ENCODE measurements at regions not wholly inside any gene's neighbourhood (a gene's known extent, or its start where the extent isn't known, plus 50 kb on each side); places are given as distances from the start of the nearest gene placed in this dataset.
A peak's percentile ranks its signal among the peaks of the same experiment; 100 is the strongest.

DNA sequence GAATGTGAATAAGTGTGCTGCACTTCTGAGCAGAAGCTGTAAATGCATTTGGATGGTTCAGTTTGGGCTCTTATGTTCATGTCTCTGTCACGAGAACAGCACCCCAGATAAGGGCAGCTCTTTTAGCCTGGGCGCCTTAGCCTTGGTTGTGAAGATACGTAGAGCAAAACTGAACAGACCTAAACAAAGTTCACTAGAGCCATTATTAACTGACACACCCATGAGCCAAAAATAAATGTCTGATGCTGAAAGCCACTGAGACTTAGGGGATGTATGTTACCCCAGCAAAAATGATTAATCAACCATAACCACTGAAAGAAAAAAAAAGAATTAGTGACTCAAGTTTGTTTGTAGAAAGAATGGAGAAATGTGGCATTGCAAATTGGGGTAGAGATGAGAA, 343.4 kb downstream of the BCAT1 start:
- no peak for DNase-seq (ENCODE audit: low read depth, low spot score)

DNA sequence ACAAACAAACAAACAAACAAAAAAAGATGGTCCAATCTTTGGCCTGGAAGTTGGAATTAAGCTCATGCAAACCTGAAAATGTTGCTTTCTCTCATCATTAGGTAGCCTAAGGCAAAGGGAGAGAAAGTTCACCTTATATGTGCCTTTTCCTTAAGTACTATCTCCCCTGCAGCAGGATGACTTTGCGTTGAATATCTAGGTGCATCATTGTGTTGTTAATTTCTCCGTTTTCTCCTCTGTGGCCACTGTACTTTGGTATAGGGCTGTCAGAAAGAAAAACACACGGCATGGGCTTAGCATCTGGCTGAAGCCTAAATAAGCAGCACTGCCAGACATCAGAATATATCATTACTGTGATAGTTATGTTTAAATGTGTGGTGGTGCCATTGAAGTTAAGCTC, 345.5 kb downstream of the BCAT1 start:
- no peak for DNase-seq (ENCODE audit: low read depth, low spot score)

DNA sequence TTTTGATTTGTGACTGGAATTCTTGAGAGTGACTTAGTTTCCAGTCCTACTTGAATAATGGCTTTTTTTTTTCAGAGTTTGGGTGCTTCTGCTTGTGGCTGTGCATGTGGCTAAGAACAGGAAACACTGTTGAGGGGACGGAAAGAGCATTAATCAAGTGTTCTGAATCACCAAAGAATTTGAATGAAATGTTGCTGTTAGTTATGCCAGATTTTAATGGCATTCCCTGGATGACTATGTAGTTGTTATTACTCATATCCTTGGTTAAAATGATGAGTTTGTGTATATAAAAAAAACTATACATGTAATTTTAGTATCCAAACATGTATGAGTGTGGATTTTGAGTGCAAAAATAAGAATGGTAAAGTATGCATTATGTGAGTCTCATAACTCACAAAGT, 347.9 kb downstream of the BCAT1 start:
- DNase-seq (ENCODE audit: low read depth, low spot score), result no peak

DNA sequence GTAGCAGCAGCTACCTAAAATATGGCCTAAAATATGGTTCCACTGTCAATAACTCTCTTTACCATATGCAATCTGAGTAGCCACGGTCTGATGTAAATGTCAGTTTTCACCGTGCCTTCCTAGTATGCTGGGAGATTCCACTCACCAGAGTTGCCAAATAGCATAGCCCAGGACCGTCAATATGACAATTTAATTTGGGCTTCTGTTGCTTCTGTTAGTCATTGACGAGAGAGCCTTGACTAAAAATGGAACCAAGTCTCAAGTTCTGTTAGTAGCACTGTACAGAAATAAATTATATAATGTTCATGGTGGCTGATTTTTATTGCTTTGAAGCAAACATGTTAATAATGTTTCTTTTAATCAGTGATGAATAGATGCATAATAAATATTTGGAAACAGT, 348.4 kb downstream of the BCAT1 start:
- DNase-seq (ENCODE audit: low read depth, low spot score), result no peak

DNA sequence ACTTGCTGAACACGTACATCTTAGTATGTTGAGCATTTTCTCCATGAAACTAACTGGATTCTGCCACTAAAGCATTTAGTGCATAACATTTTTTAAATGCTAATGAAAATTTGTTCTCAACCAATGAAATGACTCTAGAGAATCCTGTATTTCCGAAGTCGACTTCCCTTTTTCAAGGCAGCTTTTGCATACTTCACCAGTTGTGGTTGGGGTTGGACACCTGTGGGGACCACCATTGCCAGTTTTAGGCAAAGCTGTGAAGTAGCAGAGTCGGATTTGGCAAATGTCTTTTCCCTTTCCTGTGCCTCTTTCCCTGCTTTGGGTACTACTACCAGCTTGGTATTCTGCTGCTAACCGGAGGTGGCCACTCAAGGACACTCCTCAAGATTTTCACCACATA, 349.2 kb downstream of the BCAT1 start:
- DNase-seq (ENCODE audit: low read depth, low spot score), result no peak

DNA sequence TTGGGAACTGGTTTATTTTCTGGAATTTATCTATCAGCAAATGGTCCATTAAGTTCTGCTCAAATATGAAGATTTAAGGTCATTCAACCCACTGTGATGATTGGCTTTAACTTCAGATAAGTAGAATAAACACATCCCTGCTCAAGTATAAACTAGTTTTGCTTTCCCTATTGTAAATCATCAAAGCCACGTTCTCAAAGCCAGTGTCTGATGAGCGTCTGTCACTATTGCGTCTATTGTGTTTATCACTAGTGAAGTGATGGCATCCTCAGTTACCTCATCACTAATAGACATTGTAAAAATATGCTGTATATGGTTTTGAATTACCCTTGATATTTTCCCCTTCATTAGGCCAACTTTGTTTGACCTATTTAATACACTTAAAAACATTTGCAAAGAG, 351.3 kb downstream of the BCAT1 start:
- DNase-seq (ENCODE audit: low read depth, low spot score), result no peak

DNA sequence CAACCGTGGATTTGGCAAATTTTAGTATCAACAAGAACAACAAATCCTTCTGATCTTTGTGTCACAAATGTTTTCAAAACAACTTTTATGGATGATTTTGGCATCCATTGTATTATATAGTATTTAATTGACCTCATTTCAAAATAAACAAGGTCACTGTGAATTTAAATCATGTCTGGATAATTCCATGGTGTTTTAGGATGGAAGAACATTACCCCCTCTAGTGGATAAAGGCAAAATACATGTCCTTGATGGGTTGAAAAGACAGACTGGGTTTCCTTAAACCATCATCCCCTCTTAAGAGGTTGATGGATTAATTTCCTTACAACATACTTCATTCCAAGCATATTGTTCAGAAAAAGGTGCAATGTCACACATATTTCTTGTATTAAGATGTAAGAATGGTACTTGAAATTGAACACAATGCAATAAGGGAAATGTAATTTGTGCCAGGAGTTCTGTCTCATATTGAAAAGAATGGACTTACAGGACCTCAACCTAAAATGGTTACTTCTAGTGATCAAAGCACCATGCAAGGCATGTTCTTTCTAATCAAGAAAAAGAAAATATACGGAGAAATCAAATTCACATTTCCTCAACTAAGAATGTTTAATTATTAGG, 352.0 kb downstream of the BCAT1 start:
- no peak for DNase-seq (ENCODE audit: low read depth, low spot score)

DNA sequence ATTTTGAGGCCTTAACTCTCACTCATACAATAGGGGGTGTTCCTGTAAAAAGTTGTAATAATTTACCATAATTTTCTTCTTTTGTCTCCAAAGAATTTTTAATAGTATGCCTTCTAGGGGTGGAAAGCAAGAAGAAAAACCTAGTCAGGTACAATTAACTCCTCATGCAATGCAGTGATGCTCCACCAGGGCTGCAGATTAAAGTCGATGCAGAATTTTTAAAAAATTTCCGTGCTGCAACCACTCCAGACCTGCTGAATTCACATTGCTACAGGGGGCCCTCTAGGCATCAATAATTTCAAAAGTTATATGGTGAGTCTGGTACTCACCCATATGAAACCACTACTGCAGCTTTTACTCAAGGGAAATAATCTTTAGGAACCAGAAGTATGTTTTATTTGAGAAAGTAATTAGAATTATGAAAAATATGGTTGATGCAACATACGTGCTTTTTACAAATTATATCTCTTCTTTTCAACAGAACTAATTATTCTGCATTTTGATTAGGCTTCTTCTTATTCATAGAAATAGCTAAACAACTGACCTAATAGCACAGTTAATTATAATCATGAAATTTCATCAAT, 353.2 kb downstream of the BCAT1 start:
- DNase-seq (ENCODE audit: low read depth, low spot score), result no peak

DNA sequence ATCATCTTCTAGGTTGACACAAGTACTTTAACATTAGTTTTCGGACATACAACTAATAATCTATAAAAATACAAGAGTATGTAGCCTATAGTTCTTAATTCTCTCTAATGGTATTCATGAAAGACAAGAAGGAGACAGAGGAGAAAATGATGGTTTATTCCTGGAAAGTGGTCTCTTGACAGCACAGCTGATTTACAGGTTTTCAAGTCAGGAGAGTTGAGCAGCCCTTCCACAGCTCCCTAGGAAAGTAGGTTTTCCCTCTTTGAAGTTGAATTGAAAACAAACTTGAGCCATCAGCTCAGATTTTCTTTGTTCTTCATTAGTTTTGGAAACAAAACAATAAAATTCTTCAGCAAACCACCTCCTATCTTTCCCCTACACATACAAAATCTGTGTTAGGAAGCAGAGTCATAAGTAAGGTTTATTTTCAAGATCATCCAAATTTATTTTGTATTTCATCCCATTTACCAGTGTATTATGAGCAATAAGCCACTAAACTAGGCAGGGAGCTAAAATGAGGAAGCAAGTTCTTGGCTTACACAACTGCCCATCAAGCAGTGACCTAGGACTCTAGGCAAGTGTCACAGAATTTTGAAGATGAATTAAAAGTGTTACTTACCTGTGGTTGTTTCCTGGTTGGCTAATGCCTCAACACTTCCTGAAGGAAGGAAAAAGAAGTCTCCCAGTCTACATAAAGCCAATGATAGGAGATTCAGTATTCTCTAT, 357.0 kb downstream of the BCAT1 start:
- DNase-seq (ENCODE audit: low read depth, low spot score), result no peak

DNA sequence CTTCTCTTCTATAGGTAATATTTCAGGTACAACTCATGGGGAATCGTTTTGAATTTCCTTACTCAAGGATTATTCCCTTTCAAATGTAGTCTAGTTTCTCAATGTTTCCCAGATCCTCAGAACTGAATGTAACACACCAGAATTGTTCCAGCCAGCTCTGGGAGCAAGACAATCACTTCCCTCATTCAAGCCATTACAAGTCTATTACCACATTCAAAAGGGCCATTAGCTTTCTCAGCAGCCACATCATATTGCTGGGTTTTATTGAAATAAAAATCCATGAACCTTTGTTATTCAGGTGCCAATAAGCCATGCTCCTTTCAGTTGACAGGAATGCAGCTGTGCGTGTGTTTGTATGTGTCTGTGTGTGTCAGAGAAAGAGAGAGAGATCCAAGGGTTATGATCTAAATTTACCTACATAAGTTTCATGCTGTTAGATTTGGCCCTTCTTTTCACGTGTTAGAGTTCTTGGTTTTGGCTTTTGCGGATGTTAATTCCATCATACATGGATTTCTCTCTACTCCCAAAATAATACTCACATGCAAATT, 357.7 kb downstream of the BCAT1 start:
- no peak for DNase-seq (ENCODE audit: low read depth, low spot score)

DNA sequence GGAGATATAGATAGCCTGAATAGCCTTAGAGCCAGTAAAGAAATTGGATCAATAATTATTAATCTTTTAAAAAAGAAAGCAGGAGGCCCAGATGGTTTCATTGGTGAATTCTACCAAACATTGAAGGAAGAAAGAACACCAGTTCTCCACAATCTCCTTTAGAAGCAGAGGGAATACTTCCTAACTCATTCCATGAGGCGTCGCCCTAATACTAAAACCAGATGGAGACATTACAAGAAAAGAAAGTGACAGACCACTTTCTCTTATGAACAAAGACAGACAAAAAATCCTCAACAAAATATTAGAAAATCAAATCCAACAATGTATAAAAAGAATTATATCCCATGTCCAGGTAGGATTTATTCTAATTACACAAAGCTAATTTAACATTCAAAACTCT, 362.6 kb downstream of the BCAT1 start:
- no peak for DNase-seq (ENCODE audit: low read depth, low spot score)

DNA sequence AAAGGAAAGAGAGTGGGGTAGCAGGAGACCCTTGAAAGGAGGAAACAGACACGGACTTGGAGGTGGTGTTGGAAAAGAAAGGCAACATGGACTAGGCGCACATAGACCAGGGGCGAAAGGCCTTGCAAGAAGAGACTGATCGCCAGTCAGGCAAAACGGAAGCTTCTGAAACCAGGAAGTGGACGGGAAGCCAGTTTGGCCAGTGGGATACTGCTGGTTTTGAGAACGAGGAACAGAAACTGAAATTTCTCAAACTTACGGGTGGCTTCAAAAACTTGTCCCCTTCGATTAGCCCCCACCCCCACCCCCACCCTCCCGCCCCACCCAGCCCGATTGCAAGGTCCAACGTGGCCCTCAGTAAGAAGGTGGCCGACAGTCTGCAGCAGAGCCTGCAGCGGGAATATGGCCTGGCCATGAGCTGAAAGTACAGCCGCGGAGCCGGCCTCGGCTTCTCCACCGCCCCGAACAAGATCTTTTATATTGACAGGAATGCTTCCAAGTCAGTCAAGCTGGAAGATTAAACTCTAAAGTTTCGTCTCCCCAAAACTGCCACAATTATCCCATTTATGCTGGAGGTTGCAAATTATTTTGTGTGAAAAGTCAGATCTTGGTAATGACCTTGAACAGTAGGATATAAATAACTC, 364.7 kb downstream of the BCAT1 start:
- no peak for DNase-seq (ENCODE audit: low read depth, low spot score)

DNA sequence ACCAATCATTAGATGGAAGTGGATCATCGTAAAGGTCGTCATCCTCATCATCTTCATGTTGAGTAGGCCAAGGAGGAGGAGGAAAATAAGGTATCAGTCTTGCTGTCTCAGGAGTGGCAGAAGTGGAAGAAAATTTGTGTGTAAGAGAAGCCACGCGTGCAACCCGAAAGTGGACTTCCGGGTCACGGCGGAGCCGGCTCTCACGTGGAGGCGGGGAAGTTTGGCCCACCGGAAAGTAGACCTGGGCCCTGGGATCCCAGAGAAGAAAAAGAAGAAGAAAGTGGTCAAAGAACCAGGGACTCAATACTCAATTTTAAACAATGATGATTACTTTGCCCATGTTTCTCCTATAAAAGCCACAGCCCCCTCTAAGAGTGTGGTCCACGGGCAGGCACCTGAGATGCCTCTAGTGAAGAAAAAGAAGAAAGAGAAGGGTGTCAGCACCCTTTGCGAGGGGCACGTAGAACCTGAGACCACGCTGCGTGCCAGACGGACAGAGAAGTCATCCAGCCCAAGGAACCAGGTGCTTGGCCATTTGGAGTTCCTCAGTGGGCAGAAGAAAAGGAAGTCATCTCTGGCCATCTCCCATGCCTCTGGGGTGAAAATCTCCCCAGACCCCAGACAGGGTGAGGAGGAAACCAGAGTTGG, 365.8 kb downstream of the BCAT1 start:
- DNase-seq (ENCODE audit: low read depth, low spot score), result no peak

DNA sequence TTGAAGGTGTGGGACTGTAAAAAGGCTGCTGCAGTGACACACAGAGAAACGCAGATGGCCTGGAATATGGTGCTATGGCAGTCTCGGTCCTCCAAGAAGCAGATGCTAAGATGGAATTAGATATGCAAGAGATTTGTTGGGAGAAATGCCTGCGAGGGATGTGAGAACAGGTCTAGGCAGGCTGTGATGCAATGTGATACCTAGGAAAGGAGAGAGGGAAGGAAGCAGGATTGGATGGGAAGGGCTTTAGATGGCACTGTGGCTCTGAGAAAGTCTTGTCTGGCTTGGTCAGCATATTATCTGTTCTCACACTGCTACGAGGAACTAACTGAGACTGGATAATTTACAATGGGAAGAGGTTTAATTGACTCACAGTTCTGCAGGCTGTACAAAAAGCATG, 374.4 kb downstream of the BCAT1 start:
- peak; percentile 52 for DNase-seq (ENCODE audit: low read depth, low spot score)

DNA sequence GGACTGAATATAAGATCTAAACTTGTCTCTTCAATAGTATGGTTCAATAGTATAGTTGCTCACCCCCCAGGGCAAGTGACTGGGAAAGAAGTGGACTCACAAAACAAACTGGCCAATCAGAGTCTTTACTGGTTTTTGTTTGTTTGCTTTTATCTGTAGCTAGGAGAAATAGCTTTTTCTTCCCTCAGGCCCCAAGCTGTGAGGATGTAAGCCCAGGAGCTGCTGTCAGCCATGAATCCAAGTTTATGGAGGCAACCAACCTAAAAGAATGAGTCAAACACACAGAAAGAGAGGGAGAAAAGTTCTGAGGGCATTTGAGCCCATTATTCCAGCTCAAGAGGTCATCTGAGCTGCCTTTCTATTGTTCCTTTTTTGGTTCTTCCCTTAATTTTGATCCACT, 375.3 kb downstream of the BCAT1 start:
- peak; percentile 44 for DNase-seq (ENCODE audit: low read depth, low spot score)

DNA sequence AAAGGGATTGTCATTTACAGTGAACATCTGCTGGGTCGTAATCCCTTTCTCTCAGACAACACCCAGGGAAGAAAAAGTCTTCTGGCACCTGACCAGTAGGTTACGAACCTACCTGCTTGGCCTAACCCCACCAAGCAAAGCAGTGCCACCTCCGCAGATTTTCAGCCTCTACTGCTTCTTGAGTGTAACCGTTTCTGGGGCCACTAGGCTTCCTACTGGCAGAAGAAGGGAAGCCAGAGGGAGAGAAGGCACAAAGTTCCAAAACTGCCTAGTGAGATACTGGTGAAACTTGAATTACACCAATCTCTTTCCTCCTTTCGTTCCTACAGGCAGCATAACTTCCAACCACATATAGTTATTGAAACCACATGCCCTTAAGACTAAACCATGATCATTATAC, 383.6 kb downstream of the BCAT1 start:
- no peak for DNase-seq (ENCODE audit: low read depth, low spot score)

DNA sequence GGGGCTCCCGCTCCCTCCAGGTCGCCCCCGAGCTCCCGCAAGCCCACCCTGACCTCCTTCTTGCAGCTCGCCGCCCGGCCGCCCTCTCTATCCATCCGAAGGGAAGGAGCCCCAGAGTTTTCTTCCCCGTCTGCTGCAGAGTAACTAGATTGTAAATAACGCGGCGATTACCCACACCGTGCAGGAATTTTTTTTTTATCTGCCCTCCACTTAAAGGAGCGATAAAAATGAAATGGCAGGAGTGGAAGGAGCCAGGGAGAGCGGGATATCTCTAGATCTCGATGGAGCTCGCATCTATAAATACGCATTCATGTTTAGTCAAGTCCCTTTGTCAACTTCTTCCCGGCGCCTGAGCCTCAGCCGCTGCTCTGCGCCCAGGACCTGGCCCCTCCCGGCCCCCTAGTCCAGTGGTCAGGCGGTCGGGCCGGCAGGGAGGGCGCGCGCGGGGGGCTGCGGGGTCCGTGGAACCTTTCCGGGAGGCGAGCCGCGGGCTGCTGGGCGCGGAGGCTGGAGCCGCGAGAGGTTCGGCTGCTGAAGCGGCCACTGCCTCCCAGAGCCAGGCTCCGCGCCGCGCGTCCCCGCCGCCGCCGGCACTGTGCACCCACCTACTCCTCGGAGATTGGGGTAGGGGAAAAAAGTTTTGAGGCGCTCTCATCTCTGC, 386.0 kb downstream of the BCAT1 start:
- DNase-seq (ENCODE audit: low read depth, low spot score), result peak; percentile 71

DNA sequence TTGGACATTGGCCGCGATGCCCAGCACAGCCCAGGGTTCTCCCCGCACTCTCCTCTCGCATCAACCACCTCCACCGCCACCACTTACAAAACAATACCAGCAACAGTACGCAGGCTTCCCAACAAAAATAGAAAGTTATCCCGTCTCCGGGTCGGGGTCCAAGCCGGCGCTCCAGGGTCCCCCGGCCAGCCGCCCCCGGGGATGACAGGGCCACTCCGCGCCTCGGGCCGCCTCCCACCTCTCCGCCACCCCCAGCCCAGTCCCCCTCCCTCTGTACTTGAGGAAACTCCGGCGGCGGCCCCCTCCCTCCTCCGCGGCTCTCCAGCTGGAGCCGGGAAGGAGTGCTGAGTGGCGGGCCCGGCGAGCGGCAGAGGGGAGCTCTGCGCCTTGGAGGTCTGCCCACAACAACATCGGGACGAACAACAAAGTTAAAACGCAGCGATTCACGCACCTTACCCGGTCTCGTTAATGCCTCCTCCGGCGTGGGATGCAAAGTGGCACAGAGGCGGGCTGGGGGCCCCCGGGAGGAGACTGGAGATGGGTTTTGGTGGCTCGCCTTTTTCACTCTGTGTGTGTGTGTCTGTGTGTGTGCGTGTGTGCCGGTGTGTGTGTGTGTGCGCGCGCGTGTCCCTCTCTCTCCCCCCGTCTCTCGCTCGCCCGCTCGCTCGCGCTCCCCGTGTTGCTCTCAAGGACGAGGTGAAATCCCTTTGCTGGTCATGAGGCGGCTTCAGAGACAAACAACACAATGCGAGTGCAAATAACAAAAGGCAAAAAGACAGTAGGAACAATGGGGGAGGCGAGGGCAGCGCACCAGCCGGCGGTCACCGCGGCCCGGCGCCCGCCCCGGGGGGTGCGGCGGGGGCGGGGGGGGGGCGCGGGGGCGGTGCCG, 386.8 kb downstream of the BCAT1 start:
- peak; percentile 81 for DNase-seq (ENCODE audit: low read depth, low spot score)

DNA sequence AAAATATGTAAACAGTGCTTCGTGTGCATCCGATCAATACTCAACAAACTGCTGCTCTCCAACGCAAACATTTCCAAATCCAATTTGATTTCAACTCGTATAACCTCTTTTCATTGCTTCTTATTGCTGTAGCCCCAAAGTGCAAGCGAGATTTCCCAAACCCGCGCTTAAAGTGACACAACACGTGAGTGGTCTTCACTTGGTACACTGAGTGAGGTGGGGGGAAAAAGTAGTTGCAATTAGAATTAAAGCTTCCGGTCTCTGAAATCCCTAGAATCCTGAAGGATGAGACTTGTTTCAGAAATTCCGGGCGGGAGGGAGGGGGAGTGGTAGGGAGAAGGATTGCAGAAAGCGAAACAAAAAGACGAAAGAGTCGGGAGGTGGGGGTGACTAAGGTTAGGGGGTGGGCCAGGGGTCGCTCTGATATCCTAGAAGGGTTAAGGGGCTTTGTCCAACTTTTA, 387.5 kb downstream of the BCAT1 start:
- no peak for DNase-seq (ENCODE audit: low read depth, low spot score)

DNA sequence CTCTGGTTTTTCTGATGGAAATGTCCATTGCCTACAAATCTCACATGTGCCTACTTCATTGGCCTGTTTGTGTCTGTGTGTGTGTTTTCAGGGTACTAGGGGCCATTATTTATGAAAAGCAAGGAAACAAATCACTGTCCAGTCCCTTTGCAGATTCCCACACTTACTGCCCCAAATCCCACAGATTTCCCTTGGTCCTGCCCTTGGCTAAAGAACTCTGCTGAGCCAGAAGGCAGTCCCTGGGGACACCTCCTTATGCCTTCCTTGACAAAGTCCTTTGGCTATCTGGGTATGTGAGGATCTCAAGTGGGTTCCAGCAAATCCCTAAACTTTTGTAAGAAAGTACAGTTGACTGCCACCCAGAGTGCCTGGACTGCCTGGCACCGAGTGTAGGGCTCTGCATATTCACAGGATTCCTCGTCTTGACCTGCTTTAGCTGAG, 388.1 kb downstream of the BCAT1 start:
- DNase-seq (ENCODE audit: low read depth, low spot score), result peak; percentile 33

Data from ELF-1 (cell line).